ENCODE measurements at regions not wholly inside any gene's neighbourhood (a gene's known extent, or its start where the extent isn't known, plus 50 kb on each side); places are given as distances from the start of the nearest gene placed in this dataset.
"Not testable (repeated sequence)": the region's sequence is repeated elsewhere in the genome, so short reads cannot be mapped to it uniquely, and the experiment has no call there.

- Mint-ChIP-seq H3K4me1 (no peaks in the 10 kb centered on the region), H3K36me3 (no peaks in the 10 kb centered on the region), H3K4me3 (no peak overlapping the region), H3K27ac (no peak overlapping the region), H3K9me3 (ENCODE audit: low read depth) (no peaks in the 10 kb centered on the region), H3K27me3 (no peaks in the 10 kb centered on the region)
- CTCF ChIA-PET: no interaction called here
- ATAC-seq (no peak), DNase-seq (no peak)
Measured at GRCh38 chr11:105393326-105393725, 216.5 kb upstream of the GRIA4 start.

GRCh38 chr11:105392556-105392955 lies 217.3 kb upstream of the GRIA4 start:
- DNase-seq (no peak), ATAC-seq (no peak)
- H3K4me1 Mint-ChIP-seq: no peaks in the 10 kb centered on the region
- CTCF ChIA-PET: interaction anchor here (1.1 kb wide), 1 partner anchor 10 kb away, joined by 3 read pairs; no protein-coding TSS in a partner anchor
- H3K27ac Mint-ChIP-seq: no peak overlapping the region
- H3K27me3 Mint-ChIP-seq: no peaks in the 10 kb centered on the region
- H3K4me3 Mint-ChIP-seq: no peak overlapping the region
- no peaks in the 10 kb centered on the region for H3K36me3 Mint-ChIP-seq
- H3K9me3 Mint-ChIP-seq (ENCODE audit: low read depth): no peaks in the 10 kb centered on the region

GRCh38 chr11:105389952-105390351 lies 219.9 kb upstream of the GRIA4 start:
- CTCF ChIA-PET: no interaction called here
- no peaks in the 10 kb centered on the region for H3K4me1 Mint-ChIP-seq
- H3K4me3 Mint-ChIP-seq: no peak overlapping the region
- H3K27ac Mint-ChIP-seq: no peak overlapping the region
- DNase-seq (no peak), ATAC-seq (no peak)
- H3K27me3 Mint-ChIP-seq: no peaks in the 10 kb centered on the region
- no peaks in the 10 kb centered on the region for H3K9me3 Mint-ChIP-seq (ENCODE audit: low read depth)
- H3K36me3 Mint-ChIP-seq: no peaks in the 10 kb centered on the region

GRCh38 chr11:105388006-105388405 lies 221.9 kb upstream of the GRIA4 start:
- no peaks in the 10 kb centered on the region for H3K9me3 Mint-ChIP-seq (ENCODE audit: low read depth)
- DNase-seq (no peak), ATAC-seq (no peak)
- no peaks in the 10 kb centered on the region for H3K27me3 Mint-ChIP-seq
- H3K4me1 Mint-ChIP-seq: no peaks in the 10 kb centered on the region
- no peak overlapping the region for H3K27ac Mint-ChIP-seq
- no peaks in the 10 kb centered on the region for H3K36me3 Mint-ChIP-seq
- no peak overlapping the region for H3K4me3 Mint-ChIP-seq
- CTCF ChIA-PET: no interaction called here

GRCh38 chr11:105381941-105382340 lies 227.9 kb upstream of the GRIA4 start:
- DNase-seq (no peak), ATAC-seq (no peak)
- CTCF ChIA-PET: no interaction called here
- Mint-ChIP-seq H3K27me3 (no peaks in the 10 kb centered on the region), H3K27ac (no peak overlapping the region), H3K9me3 (ENCODE audit: low read depth) (no peaks in the 10 kb centered on the region), H3K4me3 (no peak overlapping the region), H3K4me1 (no peaks in the 10 kb centered on the region), H3K36me3 (no peaks in the 10 kb centered on the region)

- no peaks in the 10 kb centered on the region for H3K4me1 Mint-ChIP-seq
- CTCF ChIA-PET: no interaction called here
Measured at GRCh38 chr11:105377870-105378269, 232.0 kb upstream of the GRIA4 start.

GRCh38 chr11:105372206-105372605 lies 232.6 kb upstream of the CARD18 start:
- no peak for DNase-seq
- no peak for ATAC-seq
- no peak overlapping the region for H3K27ac Mint-ChIP-seq
- CTCF ChIA-PET: no interaction called here
- H3K27me3 Mint-ChIP-seq: peaks cover 2% of the 10 kb centered on the region
- no peaks in the 10 kb centered on the region for H3K36me3 Mint-ChIP-seq
- no peak overlapping the region for H3K4me3 Mint-ChIP-seq
- H3K4me1 Mint-ChIP-seq: no peaks in the 10 kb centered on the region
- no peaks in the 10 kb centered on the region for H3K9me3 Mint-ChIP-seq (ENCODE audit: low read depth)

More at GRCh38 chr11:105377870-105378269, 232.0 kb upstream of the GRIA4 start:
- no peak overlapping the region for H3K4me3 Mint-ChIP-seq
- ATAC-seq: no peak
- no peak for DNase-seq
- H3K27me3 Mint-ChIP-seq: no peaks in the 10 kb centered on the region
- H3K36me3 Mint-ChIP-seq: no peaks in the 10 kb centered on the region
- no peaks in the 10 kb centered on the region for H3K9me3 Mint-ChIP-seq (ENCODE audit: low read depth)
- no peak overlapping the region for H3K27ac Mint-ChIP-seq

GRCh38 chr11:105371311-105371710 lies 231.7 kb upstream of the CARD18 start:
- no peak overlapping the region for H3K4me3 Mint-ChIP-seq
- DNase-seq (no peak), ATAC-seq (no peak)
- no peaks in the 10 kb centered on the region for H3K4me1 Mint-ChIP-seq
- peaks cover 2% of the 10 kb centered on the region for H3K27me3 Mint-ChIP-seq
- CTCF ChIA-PET: no interaction called here
- no peaks in the 10 kb centered on the region for H3K9me3 Mint-ChIP-seq (ENCODE audit: low read depth)
- no peak overlapping the region for H3K27ac Mint-ChIP-seq
- no peaks in the 10 kb centered on the region for H3K36me3 Mint-ChIP-seq

GRCh38 chr11:105368711-105369110 lies 229.1 kb upstream of the CARD18 start:
- no peaks in the 10 kb centered on the region for H3K4me1 Mint-ChIP-seq
- H3K27me3 Mint-ChIP-seq: peaks cover 2% of the 10 kb centered on the region
- H3K27ac Mint-ChIP-seq: no peak overlapping the region
- DNase-seq (no peak), ATAC-seq (no peak)
- CTCF ChIA-PET: no interaction called here
- H3K36me3 Mint-ChIP-seq: no peaks in the 10 kb centered on the region
- H3K9me3 Mint-ChIP-seq (ENCODE audit: low read depth): no peaks in the 10 kb centered on the region
- no peak overlapping the region for H3K4me3 Mint-ChIP-seq

GRCh38 chr11:105367129-105367528 lies 227.6 kb upstream of the CARD18 start:
- H3K27ac Mint-ChIP-seq: no peak overlapping the region
- H3K36me3 Mint-ChIP-seq: no peaks in the 10 kb centered on the region
- H3K4me1 Mint-ChIP-seq: no peaks in the 10 kb centered on the region
- CTCF ChIA-PET: no interaction called here
- H3K27me3 Mint-ChIP-seq: peaks cover 2% of the 10 kb centered on the region
- H3K4me3 Mint-ChIP-seq: no peak overlapping the region
- ATAC-seq (no peak), DNase-seq (no peak)
- H3K9me3 Mint-ChIP-seq (ENCODE audit: low read depth): no peaks in the 10 kb centered on the region

GRCh38 chr11:105361651-105362050 lies 222.1 kb upstream of the CARD18 start:
- DNase-seq: no peak
- no peak for ATAC-seq
- H3K4me1 Mint-ChIP-seq: no peaks in the 10 kb centered on the region
- no peak overlapping the region for H3K27ac Mint-ChIP-seq
- H3K27me3 Mint-ChIP-seq: no peaks in the 10 kb centered on the region
- H3K4me3 Mint-ChIP-seq: no peak overlapping the region
- no peaks in the 10 kb centered on the region for H3K9me3 Mint-ChIP-seq (ENCODE audit: low read depth)
- H3K36me3 Mint-ChIP-seq: no peaks in the 10 kb centered on the region
- CTCF ChIA-PET: no interaction called here

- no peak for DNase-seq
- no peaks in the 10 kb centered on the region for H3K4me1 Mint-ChIP-seq
- H3K27ac Mint-ChIP-seq: no peak overlapping the region
- CTCF ChIA-PET: no interaction called here
- H3K36me3 Mint-ChIP-seq: no peaks in the 10 kb centered on the region
- H3K27me3 Mint-ChIP-seq: no peaks in the 10 kb centered on the region
- H3K9me3 Mint-ChIP-seq (ENCODE audit: low read depth): no peaks in the 10 kb centered on the region
- H3K4me3 Mint-ChIP-seq: no peak overlapping the region
- ATAC-seq: no peak
Measured at GRCh38 chr11:105357764-105358163, 218.2 kb upstream of the CARD18 start.

GRCh38 chr11:105357146-105357545 lies 217.6 kb upstream of the CARD18 start:
- ATAC-seq: no peak
- Mint-ChIP-seq H3K9me3 (ENCODE audit: low read depth) (no peaks in the 10 kb centered on the region), H3K27ac (no peak overlapping the region), H3K36me3 (no peaks in the 10 kb centered on the region), H3K4me3 (no peak overlapping the region), H3K27me3 (no peaks in the 10 kb centered on the region), H3K4me1 (no peaks in the 10 kb centered on the region)
- CTCF ChIA-PET: no interaction called here
- DNase-seq: no peak

- H3K4me3 Mint-ChIP-seq; ATAC-seq; H3K27me3 Mint-ChIP-seq; H3K9me3 Mint-ChIP-seq (ENCODE audit: low read depth); H3K36me3 Mint-ChIP-seq; H3K27ac Mint-ChIP-seq; CTCF ChIA-PET; H3K4me1 Mint-ChIP-seq; DNase-seq: not testable (repeated sequence)
Measured at GRCh38 chr11:105349867-105350266, 210.3 kb upstream of the CARD18 start.

- H3K27me3 Mint-ChIP-seq: no peaks in the 10 kb centered on the region
Measured at GRCh38 chr11:105344938-105345337, 205.4 kb upstream of the CARD18 start.

More at GRCh38 chr11:105344938-105345337, 205.4 kb upstream of the CARD18 start:
- Mint-ChIP-seq H3K9me3 (ENCODE audit: low read depth) (no peaks in the 10 kb centered on the region), H3K4me3 (no peak overlapping the region), H3K27ac (no peak overlapping the region), H3K4me1 (no peaks in the 10 kb centered on the region), H3K36me3 (no peaks in the 10 kb centered on the region)
- no peak for DNase-seq
- CTCF ChIA-PET: no interaction called here
- ATAC-seq: no peak

All from activated CD8-positive, alpha-beta memory T cell treated with anti-CD3 and anti-CD28 coated beads, Interleukin-2, amount 10 ng/mL, durations not matched to agents 7 days and 5 days (primary cell).